HEK293 (cell line): ENCODE measurements at regions not wholly inside any gene's neighbourhood (a gene's known extent, or its start where the extent isn't known, plus 50 kb on each side); places are given as distances from the start of the nearest gene placed in this dataset.

ENCODE experiments used
- CTCF ChIA-PET: fragments of 350-600 bp; formaldehyde crosslinking; extraction: SDS; loops from one replicate; lab custom pipeline; 2021; ENCODE audit warnings: antibody characterized with exemption; lab: Yijun Ruan, JAX
- POLR2A ChIA-PET: fragments of 300-600 bp; formaldehyde crosslinking; extraction: SDS; loops from one replicate; lab custom pipeline; 2020; ENCODE audit warnings: antibody characterized with exemption, inconsistent platforms; lab: Yijun Ruan, JAX
- H3K27ac ChIP-seq: fragments of 200-500 bp; sonication (Bioruptor generic); 2 replicates; pipeline ENCODE4 v1.5.1; 2014; ENCODE audit warnings: low read depth, low read length, control low read depth, inconsistent platforms; ENCODE audit errors: extremely low read depth
- H3K36me3 ChIP-seq, 2 experiments: fragments of 200-500 bp in 1 of 2; sonication (Bioruptor generic) in 1 of 2; 1 replicate in 1 of 2; 2 replicates in 1 of 2; pipeline ENCODE4 v1.5.1; 2014 to 2017; ENCODE audit warnings: inconsistent platforms in 2 of 2, low read length in 2 of 2; ENCODE audit not compliant: control insufficient read depth in 2 of 2, insufficient read depth in 1 of 2
- H3K4me1 ChIP-seq: fragments of 200-500 bp; sonication (Bioruptor generic); 2 replicates; pipeline ENCODE4 v1.5.1; 2014; ENCODE audit warnings: mild to moderate bottlenecking, low read length, inconsistent platforms; ENCODE audit not compliant: control insufficient read depth, insufficient read depth
- H3K4me3 ChIP-seq: 2 replicates; pipeline ENCODE4 v1.5.1; 2011; ENCODE audit warnings: low read depth, mild to moderate bottlenecking, control low read depth, low read length, moderate library complexity
- H3K9me3 ChIP-seq: fragments of 200-500 bp; sonication (Bioruptor generic); 2 replicates; pipeline ENCODE4 v1.5.1; 2014; ENCODE audit warnings: low read depth, low read length, inconsistent platforms; ENCODE audit not compliant: control insufficient read depth, insufficient read depth
- KLF10 ChIP-seq: fragments of 450-650 bp; IDR thresholded peaks from 2 replicates; pipeline ENCODE4 v1.5.1; 2018; ENCODE audit warnings: missing biosample characterization, mild to moderate bottlenecking, missing genetic modification characterization
- MZF1 ChIP-seq: fragments of 450-650 bp; formaldehyde crosslinking; IDR thresholded peaks from 2 replicates; pipeline ENCODE4 v1.5.1; 2017; ENCODE audit warnings: missing biosample characterization, missing genetic modification characterization, borderline replicate concordance
- SCRT2 ChIP-seq: fragments of 450-650 bp; formaldehyde crosslinking; IDR thresholded peaks from 2 replicates; pipeline ENCODE4 v1.5.1; 2016; ENCODE audit warnings: missing biosample characterization, missing genetic modification characterization
- SP2 ChIP-seq: fragments of 450-650 bp; formaldehyde crosslinking; IDR thresholded peaks from 2 replicates; pipeline ENCODE4 v1.5.1; 2016; ENCODE audit warnings: missing biosample characterization, missing genetic modification characterization
- ZBTB1 ChIP-seq: fragments of 450-650 bp; formaldehyde crosslinking; IDR thresholded peaks from 2 replicates; pipeline ENCODE4 v1.5.1; 2016; ENCODE audit warnings: missing biosample characterization, missing genetic modification characterization
- ZNF140 ChIP-seq: fragments of 450-650 bp; formaldehyde crosslinking; IDR thresholded peaks from 2 replicates; pipeline ENCODE4 v1.5.1; 2016; ENCODE audit warnings: missing biosample characterization, missing genetic modification characterization
- ZNF157 ChIP-seq: fragments of 450-650 bp; formaldehyde crosslinking; IDR thresholded peaks from 2 replicates; pipeline ENCODE4 v1.5.1; 2016; ENCODE audit warnings: missing biosample characterization, missing genetic modification characterization
- ZNF16 ChIP-seq: fragments of 450-650 bp; formaldehyde crosslinking; IDR thresholded peaks from 2 replicates; pipeline ENCODE4 v1.5.1; 2016; ENCODE audit warnings: low read depth, missing biosample characterization, missing genetic modification characterization
- ZNF202 ChIP-seq: fragments of 450-650 bp; formaldehyde crosslinking; IDR thresholded peaks from 2 replicates; pipeline ENCODE4 v1.5.1; 2016; ENCODE audit warnings: missing biosample characterization, missing genetic modification characterization, borderline replicate concordance
- ZNF211 ChIP-seq: fragments of 450-650 bp; formaldehyde crosslinking; IDR thresholded peaks from 2 replicates; pipeline ENCODE4 v1.5.1; 2016; ENCODE audit warnings: low read depth, missing biosample characterization, missing genetic modification characterization
- ZNF23 ChIP-seq: fragments of 450-650 bp; formaldehyde crosslinking; IDR thresholded peaks from 2 replicates; pipeline ENCODE4 v1.5.1; 2016; ENCODE audit warnings: missing biosample characterization, missing genetic modification characterization, borderline replicate concordance
- ZNF24 ChIP-seq: fragments of 450-650 bp; formaldehyde crosslinking; IDR thresholded peaks from 2 replicates; pipeline ENCODE4 v1.5.1; 2016; ENCODE audit warnings: missing biosample characterization, missing genetic modification characterization
- ZNF292 ChIP-seq: fragments of 450-650 bp; formaldehyde crosslinking; IDR thresholded peaks from 2 replicates; pipeline ENCODE4 v1.5.1; 2016; ENCODE audit warnings: low read depth, missing biosample characterization, missing genetic modification characterization, borderline replicate concordance
- ZNF335 ChIP-seq: fragments of 450-650 bp; formaldehyde crosslinking; conservative IDR thresholded peaks from 2 replicates; pipeline ENCODE4 v1.5.1; 2016; ENCODE audit warnings: missing biosample characterization, missing genetic modification characterization
- ZNF366 ChIP-seq: fragments of 450-650 bp; formaldehyde crosslinking; conservative IDR thresholded peaks from 2 replicates; pipeline ENCODE4 v1.5.1; 2016; ENCODE audit warnings: missing biosample characterization, missing genetic modification characterization
- ZNF416 ChIP-seq: fragments of 450-650 bp; formaldehyde crosslinking; IDR thresholded peaks from 2 replicates; pipeline ENCODE4 v1.5.1; 2016; ENCODE audit warnings: missing biosample characterization, missing genetic modification characterization
- ZNF433 ChIP-seq: fragments of 450-650 bp; formaldehyde crosslinking; IDR thresholded peaks from 2 replicates; pipeline ENCODE4 v1.5.1; 2016; ENCODE audit warnings: missing biosample characterization, missing genetic modification characterization, low read depth
- ZNF510 ChIP-seq: fragments of 450-650 bp; formaldehyde crosslinking; IDR thresholded peaks from 2 replicates; pipeline ENCODE4 v1.5.1; 2018; ENCODE audit warnings: mild to moderate bottlenecking, missing genetic modification characterization, missing biosample characterization; ENCODE audit not compliant: insufficient replicate concordance
- ZNF555 ChIP-seq: fragments of 450-650 bp; formaldehyde crosslinking; conservative IDR thresholded peaks from 2 replicates; pipeline ENCODE4 v1.5.1; 2017; ENCODE audit warnings: missing biosample characterization, mild to moderate bottlenecking, missing genetic modification characterization, inconsistent platforms
- ZNF623 ChIP-seq: fragments of 450-650 bp; formaldehyde crosslinking; IDR thresholded peaks from 2 replicates; pipeline ENCODE4 v1.5.1; 2016; ENCODE audit warnings: missing biosample characterization, missing genetic modification characterization
- ZNF654 ChIP-seq: fragments of 450-650 bp; formaldehyde crosslinking; IDR thresholded peaks from 2 replicates; pipeline ENCODE4 v1.5.1; 2016; ENCODE audit warnings: low read depth, missing biosample characterization, missing genetic modification characterization
- ZNF768 ChIP-seq: fragments of 450-650 bp; formaldehyde crosslinking; IDR thresholded peaks from 2 replicates; pipeline ENCODE4 v1.5.1; 2018; ENCODE audit warnings: missing biosample characterization, mild to moderate bottlenecking, missing genetic modification characterization
- TF ChIP-seq, protein P1 (sequence below): fragments of 450-650 bp; formaldehyde crosslinking; IDR thresholded peaks from 2 replicates; pipeline ENCODE4 v1.5.1; 2017; ENCODE audit warnings: missing biosample characterization, missing genetic modification characterization
- TF ChIP-seq, protein P2 (sequence below): fragments of 450-650 bp; formaldehyde crosslinking; conservative IDR thresholded peaks from 2 replicates; pipeline ENCODE4 v1.5.1; 2016; ENCODE audit warnings: low read depth, missing biosample characterization, missing genetic modification characterization
- TF ChIP-seq, protein P3 (sequence below): fragments of 450-650 bp; formaldehyde crosslinking; IDR thresholded peaks from 2 replicates; pipeline ENCODE4 v1.5.1; 2016; ENCODE audit warnings: missing biosample characterization, missing genetic modification characterization, borderline replicate concordance
- TF ChIP-seq, protein P4 (sequence below): fragments of 450-650 bp; formaldehyde crosslinking; IDR thresholded peaks from 2 replicates; pipeline ENCODE4 v1.5.1; 2016; ENCODE audit warnings: missing biosample characterization, missing genetic modification characterization

DNA sequence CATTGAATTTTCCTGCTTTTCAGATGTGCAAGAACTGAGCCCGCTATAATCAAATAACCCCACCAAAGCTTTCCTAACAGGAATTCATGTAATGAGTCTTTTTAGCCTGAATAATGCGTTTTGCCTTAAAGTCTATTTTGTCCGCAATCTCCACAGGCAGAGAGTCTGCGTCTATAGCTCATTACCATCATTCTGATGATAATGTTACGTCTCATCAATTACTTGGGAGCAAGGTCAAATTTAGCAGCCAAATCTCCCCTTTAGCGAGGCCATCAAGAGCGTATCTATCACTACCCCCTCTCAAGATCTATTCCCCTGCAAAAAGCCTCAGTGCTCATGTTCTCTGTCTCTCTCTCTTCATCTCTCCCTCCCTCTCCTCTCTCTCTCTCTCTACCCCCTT lies 416.1 kb downstream of the ZSWIM6 start (continued):
- TF ChIP-seq ZNF211 (no peak), ZNF366 (no peak), ZNF555 (tag by site-specific recombination) (no peak), SCRT2 (no peak), ZNF140 (tag by site-specific recombination) (no peak), ZNF768 (tag by site-specific recombination) (no peak), ZNF23 (no peak)
- TF ChIP-seq, protein P1, sequence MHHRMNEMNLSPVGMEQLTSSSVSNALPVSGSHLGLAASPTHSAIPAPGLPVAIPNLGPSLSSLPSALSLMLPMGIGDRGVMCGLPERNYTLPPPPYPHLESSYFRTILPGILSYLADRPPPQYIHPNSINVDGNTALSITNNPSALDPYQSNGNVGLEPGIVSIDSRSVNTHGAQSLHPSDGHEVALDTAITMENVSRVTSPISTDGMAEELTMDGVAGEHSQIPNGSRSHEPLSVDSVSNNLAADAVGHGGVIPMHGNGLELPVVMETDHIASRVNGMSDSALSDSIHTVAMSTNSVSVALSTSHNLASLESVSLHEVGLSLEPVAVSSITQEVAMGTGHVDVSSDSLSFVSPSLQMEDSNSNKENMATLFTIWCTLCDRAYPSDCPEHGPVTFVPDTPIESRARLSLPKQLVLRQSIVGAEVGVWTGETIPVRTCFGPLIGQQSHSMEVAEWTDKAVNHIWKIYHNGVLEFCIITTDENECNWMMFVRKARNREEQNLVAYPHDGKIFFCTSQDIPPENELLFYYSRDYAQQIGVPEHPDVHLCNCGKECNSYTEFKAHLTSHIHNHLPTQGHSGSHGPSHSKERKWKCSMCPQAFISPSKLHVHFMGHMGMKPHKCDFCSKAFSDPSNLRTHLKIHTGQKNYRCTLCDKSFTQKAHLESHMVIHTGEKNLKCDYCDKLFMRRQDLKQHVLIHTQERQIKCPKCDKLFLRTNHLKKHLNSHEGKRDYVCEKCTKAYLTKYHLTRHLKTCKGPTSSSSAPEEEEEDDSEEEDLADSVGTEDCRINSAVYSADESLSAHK (tag by site-specific recombination), result no peak

DNA sequence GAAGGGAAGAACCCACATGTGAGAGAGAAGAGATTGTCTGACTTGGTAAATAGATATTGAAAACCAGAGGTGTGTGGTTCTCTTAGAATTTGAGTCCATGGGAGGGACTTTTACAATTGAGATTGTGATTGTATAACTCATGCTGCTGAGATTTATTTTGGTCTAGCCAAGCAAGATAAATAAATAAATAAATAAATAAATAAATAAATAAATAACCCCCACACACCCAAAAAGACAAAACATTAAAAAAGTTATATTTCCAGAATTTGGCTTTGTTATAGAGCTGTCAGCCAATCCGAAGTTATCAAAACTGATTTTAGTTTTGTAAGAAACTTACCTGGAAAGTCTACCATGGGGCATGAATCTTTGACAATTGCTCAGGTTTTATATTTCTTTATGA lies 416.6 kb downstream of the ZSWIM6 start:
- Histone ChIP-seq H3K36me3 (no peaks in the 10 kb centered on the region), H3K4me3 (no peak overlapping the region), H3K9me3 (no peaks in the 10 kb centered on the region), H3K27ac (no peak overlapping the region), H3K4me1 (no peaks in the 10 kb centered on the region)
- POLR2A ChIA-PET, result no interaction called here
- CTCF ChIA-PET, result no interaction called here
- TF ChIP-seq ZNF140 (tag by site-specific recombination) (peak; percentile 66), ZNF623 (tag by site-specific recombination) (peak; percentile 37), ZNF416 (tag by site-specific recombination) (no peak), ZNF24 (tag by site-specific recombination) (no peak), ZNF292 (tag by site-specific recombination) (peak; percentile 53; the same call in 1 of the 2 replicates), ZBTB1 (tag by site-specific recombination) (0 out of 2 replicates have a peak, but pooled peaks have one; percentile 59), SP2 (tag by site-specific recombination) (no peak), ZNF335 (no peak), ZNF157 (tag by site-specific recombination) (no peak), ZNF16 (tag by site-specific recombination) (no peak), ZNF202 (tag by site-specific recombination) (peak; percentile 68; the same call in 1 of the 2 replicates), ZNF654 (peak; percentile 13; the same call in 1 of the 2 replicates), KLF10 (no peak), MZF1 (tag by site-specific recombination) (no peak), ZNF510 (tag by site-specific recombination) (peak; percentile 43), ZNF433 (tag by site-specific recombination) (peak; percentile 55)
- TF ChIP-seq, protein P2, sequence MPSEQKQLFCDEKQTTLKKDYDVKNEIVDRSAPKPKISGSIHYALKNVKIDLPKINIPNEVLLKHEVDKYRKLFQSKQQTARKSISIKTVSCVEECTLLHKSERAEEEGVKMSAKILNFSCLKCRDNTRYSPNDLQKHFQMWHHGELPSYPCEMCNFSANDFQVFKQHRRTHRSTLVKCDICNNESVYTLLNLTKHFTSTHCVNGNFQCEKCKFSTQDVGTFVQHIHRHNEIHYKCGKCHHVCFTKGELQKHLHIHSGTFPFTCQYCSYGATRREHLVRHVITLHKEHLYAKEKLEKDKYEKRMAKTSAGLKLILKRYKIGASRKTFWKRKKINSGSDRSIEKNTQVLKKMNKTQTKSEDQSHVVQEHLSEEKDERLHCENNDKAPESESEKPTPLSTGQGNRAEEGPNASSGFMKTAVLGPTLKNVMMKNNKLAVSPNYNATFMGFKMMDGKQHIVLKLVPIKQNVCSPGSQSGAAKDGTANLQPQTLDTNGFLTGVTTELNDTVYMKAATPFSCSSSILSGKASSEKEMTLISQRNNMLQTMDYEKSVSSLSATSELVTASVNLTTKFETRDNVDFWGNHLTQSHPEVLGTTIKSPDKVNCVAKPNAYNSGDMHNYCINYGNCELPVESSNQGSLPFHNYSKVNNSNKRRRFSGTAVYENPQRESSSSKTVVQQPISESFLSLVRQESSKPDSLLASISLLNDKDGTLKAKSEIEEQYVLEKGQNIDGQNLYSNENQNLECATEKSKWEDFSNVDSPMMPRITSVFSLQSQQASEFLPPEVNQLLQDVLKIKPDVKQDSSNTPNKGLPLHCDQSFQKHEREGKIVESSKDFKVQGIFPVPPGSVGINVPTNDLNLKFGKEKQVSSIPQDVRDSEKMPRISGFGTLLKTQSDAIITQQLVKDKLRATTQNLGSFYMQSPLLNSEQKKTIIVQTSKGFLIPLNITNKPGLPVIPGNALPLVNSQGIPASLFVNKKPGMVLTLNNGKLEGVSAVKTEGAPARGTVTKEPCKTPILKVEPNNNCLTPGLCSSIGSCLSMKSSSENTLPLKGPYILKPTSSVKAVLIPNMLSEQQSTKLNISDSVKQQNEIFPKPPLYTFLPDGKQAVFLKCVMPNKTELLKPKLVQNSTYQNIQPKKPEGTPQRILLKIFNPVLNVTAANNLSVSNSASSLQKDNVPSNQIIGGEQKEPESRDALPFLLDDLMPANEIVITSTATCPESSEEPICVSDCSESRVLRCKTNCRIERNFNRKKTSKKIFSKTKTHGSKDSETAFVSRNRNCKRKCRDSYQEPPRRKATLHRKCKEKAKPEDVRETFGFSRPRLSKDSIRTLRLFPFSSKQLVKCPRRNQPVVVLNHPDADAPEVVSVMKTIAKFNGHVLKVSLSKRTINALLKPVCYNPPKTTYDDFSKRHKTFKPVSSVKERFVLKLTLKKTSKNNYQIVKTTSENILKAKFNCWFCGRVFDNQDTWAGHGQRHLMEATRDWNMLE, result peak; percentile 67; the same call in 1 of the 2 replicates
- TF ChIP-seq, protein P3, sequence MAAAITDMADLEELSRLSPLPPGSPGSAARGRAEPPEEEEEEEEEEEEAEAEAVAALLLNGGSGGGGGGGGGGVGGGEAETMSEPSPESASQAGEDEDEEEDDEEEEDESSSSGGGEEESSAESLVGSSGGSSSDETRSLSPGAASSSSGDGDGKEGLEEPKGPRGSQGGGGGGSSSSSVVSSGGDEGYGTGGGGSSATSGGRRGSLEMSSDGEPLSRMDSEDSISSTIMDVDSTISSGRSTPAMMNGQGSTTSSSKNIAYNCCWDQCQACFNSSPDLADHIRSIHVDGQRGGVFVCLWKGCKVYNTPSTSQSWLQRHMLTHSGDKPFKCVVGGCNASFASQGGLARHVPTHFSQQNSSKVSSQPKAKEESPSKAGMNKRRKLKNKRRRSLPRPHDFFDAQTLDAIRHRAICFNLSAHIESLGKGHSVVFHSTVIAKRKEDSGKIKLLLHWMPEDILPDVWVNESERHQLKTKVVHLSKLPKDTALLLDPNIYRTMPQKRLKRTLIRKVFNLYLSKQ (tag by site-specific recombination), result 0 out of 2 replicates have a peak, but pooled peaks have one; percentile 10
- TF ChIP-seq, protein P4, sequence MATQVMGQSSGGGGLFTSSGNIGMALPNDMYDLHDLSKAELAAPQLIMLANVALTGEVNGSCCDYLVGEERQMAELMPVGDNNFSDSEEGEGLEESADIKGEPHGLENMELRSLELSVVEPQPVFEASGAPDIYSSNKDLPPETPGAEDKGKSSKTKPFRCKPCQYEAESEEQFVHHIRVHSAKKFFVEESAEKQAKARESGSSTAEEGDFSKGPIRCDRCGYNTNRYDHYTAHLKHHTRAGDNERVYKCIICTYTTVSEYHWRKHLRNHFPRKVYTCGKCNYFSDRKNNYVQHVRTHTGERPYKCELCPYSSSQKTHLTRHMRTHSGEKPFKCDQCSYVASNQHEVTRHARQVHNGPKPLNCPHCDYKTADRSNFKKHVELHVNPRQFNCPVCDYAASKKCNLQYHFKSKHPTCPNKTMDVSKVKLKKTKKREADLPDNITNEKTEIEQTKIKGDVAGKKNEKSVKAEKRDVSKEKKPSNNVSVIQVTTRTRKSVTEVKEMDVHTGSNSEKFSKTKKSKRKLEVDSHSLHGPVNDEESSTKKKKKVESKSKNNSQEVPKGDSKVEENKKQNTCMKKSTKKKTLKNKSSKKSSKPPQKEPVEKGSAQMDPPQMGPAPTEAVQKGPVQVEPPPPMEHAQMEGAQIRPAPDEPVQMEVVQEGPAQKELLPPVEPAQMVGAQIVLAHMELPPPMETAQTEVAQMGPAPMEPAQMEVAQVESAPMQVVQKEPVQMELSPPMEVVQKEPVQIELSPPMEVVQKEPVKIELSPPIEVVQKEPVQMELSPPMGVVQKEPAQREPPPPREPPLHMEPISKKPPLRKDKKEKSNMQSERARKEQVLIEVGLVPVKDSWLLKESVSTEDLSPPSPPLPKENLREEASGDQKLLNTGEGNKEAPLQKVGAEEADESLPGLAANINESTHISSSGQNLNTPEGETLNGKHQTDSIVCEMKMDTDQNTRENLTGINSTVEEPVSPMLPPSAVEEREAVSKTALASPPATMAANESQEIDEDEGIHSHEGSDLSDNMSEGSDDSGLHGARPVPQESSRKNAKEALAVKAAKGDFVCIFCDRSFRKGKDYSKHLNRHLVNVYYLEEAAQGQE, result 0 out of 2 replicates have a peak, but pooled peaks have one; percentile 15
